ENCODE measurements at regions not wholly inside any gene's neighbourhood (a gene's known extent, or its start where the extent isn't known, plus 50 kb on each side); places are given as distances from the start of the nearest gene placed in this dataset.

- DNase-seq (ENCODE audit: low read depth): no peak
- TF ChIP-seq CTCF (IDR thresholded peaks at IDR 0.05; ENCODE audit: low read depth, low read length, missing control alignments): no peak
- H3K4me3 ChIP-seq (ENCODE audit: low read depth, low read length): no peak overlapping the region
Measured at GRCh38 chr4:164485136-164485535, 268.8 kb upstream of the SMIM31 start.

DNA sequence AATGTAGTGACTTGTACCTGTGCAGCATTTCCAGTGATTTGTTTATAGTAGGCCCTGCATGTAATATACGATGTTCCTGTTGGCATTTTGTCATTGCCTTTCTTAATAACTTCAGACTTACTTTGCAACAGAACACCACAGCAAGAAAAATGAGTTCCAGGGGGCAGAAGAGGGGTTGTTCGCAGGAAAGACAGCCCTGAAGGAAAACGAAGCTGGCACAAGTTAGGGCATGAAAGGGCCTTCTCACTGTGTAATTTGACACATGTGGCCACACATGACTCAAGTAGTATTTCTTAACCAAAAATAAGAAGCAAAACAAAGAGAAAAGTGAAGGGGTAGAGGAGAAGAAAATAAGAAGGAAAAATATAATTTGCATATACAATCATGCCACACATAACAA, 265.8 kb upstream of the SMIM31 start:
- H3K4me3 ChIP-seq (ENCODE audit: low read depth, low read length): no peak overlapping the region
- TF ChIP-seq CTCF (IDR thresholded peaks at IDR 0.05; ENCODE audit: low read depth, low read length, missing control alignments): no peak
- no peak for DNase-seq (ENCODE audit: low read depth)

DNA sequence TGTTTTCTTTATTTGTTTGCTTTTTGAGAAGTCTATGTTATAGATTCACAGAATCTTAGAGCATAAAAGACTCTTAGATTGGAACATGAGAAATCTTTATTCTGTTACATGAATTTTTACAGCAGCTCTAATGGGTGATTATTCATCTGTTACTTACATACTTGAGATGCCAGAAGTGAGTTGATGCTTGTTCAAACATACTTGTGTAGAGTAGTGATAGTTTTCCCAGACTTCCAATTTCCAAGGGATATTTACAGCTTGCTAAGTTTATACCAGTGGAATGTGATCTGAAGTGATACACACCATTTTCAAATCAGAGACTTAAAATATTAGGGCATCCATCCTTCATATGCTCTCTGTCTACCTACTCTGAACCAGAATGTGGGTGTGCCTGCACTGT, 252.9 kb upstream of the SMIM31 start:
- no peak overlapping the region for H3K4me3 ChIP-seq (ENCODE audit: low read depth, low read length)
- no peak for DNase-seq (ENCODE audit: low read depth)
- TF ChIP-seq CTCF (IDR thresholded peaks at IDR 0.05; ENCODE audit: low read depth, low read length, missing control alignments): no peak

DNA sequence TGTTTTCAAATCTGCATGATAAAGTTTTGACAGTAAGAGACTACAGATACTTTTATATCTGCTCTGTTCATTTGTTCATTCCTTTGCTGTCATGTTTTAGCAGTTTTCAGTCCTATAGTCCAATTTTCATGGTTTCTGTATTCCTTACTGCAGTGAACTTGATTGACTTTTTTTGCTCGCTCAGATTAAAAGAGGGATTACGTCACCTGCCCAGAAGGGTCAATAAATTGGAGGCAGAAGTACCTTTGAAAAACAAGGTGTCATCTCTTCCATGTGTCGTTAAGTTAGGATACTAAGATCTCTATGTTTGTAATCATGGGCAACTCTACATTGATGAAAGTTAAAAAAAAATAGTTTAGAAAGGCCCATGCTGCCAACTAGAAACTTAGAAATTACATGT, 250.1 kb upstream of the SMIM31 start:
- DNase-seq (ENCODE audit: low read depth): no peak
- no peak for TF ChIP-seq CTCF (IDR thresholded peaks at IDR 0.05; ENCODE audit: low read depth, low read length, missing control alignments)
- H3K4me3 ChIP-seq (ENCODE audit: low read depth, low read length): no peak overlapping the region

GRCh38 chr4:164508097-164508496, 245.8 kb upstream of the SMIM31 start:
- H3K4me3 ChIP-seq (ENCODE audit: low read depth, low read length): no peak overlapping the region
- DNase-seq (ENCODE audit: low read depth): no peak
- no peak for TF ChIP-seq CTCF (IDR thresholded peaks at IDR 0.05; ENCODE audit: low read depth, low read length, missing control alignments)

DNA sequence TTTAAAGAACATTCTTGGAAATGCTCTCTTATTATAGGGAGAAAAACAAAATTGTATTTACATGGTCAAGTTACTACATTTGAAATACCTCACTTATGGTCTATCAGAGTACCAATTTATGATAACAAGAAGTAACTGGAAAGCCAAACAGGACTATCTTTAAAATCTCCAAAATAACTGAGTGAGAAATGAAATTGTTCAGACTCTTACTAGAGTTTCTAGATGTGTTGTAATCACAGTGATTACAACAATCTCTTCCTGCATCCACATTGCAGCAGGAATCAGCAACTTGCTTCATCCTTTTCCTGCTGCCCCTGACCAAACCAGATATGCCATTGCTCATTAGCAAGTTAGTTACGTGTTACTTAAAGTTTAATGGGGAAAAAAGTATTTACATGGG, 245.2 kb upstream of the SMIM31 start:
- no peak for DNase-seq (ENCODE audit: low read depth)
- no peak overlapping the region for H3K4me3 ChIP-seq (ENCODE audit: low read depth, low read length)
- TF ChIP-seq CTCF (IDR thresholded peaks at IDR 0.05; ENCODE audit: low read depth, low read length, missing control alignments): no peak

- TF ChIP-seq CTCF (IDR thresholded peaks at IDR 0.05; ENCODE audit: low read depth, low read length, missing control alignments): no peak
- no peak for DNase-seq (ENCODE audit: low read depth)
- no peak overlapping the region for H3K4me3 ChIP-seq (ENCODE audit: low read depth, low read length)
Measured at GRCh38 chr4:164509951-164510350, 244.0 kb upstream of the SMIM31 start.
